Middle frontal gyrus (tissue), 1 donor: ENCODE measurements at regions not wholly inside any gene's neighbourhood (a gene's known extent, or its start where the extent isn't known, plus 50 kb on each side); places are given as distances from the start of the nearest gene placed in this dataset.

ENCODE experiments used
- DNase-seq: peaks from one replicate; pipeline ENCODE4 v3.0.0-alpha.2; 2015; ENCODE audit warnings: low spot score; ENCODE audit errors: extremely low spot score

DNA sequence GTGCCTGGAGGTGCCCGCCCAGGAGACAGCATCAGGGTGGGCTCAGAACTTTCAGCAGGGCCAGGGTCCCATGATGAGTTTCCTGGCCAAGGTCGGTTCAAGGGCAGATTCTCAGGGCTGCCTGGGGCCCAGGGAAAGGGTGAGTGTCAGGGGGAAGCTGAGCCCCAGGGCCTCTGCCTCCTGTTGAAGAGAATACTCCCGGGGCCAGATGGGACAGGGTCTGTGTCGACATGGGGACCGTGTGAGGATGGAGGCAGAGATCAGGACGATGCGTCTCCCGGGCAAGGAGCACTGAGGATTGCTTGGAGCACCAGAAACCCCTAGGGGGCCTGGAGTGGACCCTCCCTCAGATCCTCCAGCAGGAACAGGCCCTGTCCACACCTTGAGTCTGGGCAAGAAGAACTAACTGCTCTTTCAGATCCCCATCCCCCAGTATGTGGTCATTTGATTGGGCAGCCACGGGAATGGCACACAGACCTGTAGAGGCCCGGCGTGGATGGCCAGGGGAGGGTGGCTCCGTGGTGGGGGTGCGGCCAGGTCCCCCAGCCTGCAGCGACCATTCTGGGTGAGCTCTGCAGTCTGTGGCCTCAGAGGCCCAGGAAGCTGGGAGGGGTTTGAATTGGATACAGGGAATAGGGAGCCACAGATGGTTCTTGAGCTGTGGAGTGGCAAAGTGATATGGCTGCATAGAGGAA, 1078.7 kb downstream of the BRD1 start:
- DNase-seq = no peak

DNA sequence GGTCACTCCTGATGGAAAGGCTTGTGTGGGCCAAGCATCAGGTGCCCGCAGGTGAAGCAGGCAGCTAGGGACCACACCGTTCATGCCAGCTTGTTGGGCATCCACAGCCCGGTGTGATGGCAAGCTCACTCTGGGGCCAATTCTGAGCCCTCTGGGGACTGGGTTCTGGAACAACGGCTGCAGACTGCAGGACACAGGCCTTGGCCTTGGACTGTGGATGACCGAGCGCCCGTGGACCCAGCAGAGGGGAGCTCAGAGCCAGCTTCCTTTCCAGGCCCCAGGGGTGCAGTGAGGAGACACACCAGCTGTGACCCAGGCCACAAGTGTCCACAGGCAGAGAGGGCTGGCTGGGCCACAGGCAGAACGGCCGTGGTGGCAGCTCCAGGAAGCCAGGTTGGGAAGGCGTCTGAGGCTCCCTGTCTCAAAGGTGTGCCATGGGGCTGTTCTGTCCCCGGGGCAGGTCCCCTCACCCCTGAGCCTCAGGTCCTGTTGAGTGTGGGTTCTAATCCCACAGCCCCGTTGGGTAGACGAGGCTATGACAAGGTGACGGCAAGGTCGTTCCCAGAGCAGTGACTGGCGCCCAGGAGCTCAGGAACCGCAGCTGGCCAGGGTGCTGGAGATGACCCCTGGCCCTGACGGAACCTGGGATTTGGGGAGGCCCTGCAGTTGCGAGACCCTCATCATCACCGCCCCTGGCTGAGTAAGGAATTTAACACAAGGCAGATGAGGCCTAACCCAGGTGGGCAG, 1079.4 kb downstream of the BRD1 start:
- DNase-seq = no peak

DNA sequence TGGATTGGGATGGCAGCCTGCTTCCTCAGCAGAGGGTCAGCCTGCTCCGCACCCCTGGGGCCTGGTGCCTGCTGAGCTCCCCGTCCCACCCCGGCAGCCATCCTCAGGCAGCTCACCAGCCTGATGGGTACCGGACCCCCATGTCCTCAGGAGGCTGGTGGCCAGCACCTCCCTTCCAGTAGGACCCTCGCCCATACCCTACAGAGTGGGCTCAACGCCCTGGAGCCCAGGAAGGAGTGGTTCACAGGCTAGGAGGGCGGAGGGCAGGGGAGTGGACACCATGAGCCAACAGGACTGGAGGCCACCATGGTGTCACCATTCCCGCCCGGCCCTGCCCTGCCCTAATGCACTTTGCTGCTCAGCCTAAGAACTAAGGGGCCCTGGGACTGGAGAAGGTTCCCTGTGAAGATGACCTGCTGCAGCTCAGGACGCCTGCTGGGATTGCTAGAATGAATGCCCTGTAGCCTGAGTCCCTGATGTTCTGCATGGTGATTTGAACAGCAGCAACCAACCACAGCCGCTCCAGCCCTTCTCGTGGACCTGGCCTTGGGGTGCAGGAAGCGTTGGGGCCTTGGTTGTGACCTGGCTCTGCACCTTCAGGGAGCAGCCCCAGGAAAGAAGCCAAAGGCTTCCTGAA, 1080.8 kb downstream of the BRD1 start:
- no peak for DNase-seq

DNA sequence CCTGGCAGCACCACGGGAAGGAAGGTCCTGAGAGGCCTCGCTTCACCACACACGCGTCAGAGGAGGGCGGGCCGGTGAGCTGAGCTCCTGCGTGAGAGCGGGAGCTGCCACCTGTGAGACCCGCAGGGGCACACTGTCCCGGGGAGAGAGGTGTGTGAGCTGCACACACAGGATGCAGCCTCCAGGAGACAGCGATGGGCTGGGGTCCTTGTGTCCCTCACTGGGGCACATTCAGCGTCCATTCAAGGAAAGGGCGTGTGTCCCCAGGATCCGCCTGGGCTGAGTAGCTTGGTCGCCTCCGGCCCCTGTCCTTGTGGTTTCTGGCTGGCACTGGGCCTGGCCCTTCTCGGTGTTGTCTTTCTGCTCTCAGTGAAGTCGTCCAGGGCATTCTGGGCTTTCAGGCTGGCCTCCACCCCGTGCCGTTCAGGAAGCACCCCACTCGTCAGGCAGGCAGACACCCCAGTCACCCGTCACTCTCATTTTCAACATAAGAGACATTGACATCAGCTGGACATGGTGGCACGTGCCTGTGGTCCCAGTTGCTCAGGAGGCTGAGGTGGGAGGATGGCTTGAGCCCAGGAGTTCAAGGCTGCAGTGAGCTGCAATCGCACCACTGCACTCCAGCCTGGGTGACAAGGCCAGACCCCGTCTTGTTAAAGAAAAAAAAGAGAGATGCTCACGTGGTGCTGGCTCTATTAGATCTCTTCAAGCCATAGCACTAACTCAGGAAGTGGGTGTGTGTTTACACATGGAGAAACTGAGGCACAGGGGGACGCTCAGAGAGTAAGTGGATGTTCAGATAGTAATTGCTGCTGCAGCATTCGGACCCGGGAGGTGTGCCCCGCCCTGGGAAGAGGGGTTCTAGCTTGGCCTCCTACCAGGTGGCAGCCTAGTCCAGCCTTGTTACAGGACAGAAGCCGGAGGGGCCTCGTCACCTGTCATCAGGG, 1081.6 kb downstream of the BRD1 start:
- no peak for DNase-seq

DNA sequence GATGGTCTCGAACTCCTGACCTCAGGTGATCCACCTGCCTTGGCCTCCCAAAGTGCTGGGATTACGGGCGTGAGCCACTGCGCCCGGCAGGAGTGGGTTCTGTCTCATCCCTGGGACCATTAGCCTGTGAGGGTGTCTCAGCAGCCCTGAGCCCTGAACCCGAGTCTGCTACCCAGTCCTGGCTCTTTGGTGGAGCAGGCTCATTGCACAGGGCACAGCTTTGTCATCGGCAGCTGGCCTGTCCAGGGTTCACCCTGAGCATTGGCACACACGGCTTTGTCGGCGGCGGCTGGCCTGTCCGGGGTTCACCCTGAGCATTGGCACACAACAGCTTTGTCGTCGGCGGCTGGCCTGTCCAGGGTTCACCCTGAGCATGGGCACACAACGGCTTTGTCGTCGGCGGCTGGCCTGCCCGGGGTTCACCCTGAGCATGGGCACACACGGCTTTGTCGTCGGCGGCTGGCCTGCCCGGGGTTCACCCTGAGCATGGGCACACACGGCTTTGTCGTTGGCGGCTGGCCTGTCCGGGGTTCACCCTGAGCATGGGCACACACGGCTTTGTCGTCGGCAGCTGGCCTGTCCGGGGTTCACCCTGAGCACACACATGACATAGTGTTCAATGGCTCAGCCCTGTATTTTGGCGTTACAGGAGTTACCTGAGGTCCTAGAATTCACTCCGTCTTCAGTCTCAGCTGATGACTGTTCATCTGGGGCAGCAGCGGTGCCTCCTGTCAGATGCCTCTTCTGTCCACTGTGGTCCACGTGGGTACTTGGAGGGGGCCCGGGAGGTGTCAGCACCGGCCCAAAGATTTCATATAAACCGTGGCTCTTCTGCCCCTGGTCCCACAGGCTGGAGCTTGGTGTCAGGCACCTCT, 1082.5 kb downstream of the BRD1 start:
- DNase-seq = no peak

DNA sequence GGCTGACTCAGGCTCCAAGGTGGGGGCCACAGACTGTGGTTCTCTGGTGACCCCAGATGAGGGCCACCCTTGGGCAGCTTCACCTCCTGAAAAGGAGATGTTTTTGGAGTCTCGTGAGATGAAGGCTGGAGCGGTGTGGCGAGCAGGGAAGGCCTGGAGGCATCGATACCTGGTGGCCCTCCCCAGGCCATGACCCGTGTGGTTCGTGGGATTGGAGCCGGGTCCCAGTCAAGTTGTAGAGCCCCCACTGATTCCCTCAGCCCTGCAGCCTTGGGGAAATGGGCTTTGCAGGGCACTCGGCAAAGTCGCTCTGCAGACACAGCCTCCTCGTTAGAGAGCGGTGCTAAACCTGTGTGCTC, 1083.4 kb downstream of the BRD1 start:
- DNase-seq = no peak

DNA sequence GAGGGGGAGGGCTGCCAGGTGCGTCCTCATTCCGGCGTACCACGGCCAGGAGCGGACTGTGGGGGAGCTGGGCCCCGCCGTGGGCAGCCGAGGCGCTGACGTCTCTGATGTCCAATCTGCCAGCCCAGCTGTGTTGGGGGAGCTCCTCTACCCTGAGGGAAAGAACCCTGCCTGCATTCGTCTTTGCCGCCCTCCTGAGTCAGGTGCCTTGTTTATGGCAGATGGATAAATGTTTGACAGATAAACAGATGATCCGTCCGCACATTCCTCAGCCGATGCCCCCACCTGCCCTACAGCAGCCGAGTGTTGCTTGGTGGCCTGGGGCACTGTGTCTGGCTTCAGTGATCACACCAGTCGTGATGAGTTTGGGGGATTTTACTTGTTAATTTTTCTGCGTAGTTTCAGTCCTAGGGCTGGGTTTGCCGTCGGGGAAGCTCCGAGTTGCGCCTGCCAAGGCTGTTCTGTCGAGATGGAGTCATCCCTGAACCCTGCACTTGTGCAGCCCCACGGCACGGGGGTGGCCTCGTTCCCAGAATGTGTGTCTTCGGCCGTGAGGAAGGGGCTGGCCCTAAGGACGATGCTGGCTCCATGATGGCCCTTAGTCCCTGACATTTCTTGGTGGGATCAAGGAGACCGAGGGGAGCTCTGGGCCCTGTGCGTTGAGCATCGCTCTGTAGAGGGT, 1083.9 kb downstream of the BRD1 start:
- DNase-seq = no peak

DNA sequence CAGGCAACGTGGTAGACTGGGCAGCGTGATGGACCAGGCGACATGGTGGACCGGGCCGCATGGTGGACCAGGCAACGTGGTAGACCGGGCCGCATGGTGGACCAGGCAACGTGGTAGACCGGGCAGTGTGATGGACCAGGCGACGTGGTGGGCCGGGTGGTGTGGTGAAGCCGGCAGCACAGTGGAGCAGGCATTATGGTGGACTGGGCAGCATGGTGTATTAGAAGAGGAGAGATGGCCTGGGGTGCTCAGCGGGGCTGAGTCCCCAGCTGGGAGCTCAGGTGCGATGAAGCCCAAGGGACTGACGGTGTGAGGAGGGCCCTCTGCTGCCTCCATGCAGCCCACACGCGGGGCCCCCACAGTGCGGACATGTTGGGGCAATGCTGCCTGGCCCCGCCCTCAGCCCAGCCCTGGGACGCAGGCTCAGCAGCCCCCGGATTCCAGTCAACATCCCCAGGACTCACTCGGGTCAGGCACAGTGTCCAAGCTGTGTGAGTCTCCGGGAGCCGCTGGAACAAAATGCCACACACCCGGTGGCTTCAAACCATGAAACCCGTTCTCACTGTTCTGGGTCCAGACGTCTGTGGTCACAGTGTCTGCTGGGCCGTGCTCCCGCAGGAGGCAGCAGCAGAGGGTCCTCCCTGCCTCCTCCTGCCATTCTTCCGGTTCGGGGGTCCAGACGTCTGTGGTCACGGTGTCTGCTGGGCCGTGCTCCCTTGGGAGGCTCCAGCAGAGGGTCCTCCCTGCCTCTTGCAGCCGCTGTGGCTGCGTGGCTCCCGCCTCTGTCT, 1084.9 kb downstream of the BRD1 start:
- DNase-seq = no peak

DNA sequence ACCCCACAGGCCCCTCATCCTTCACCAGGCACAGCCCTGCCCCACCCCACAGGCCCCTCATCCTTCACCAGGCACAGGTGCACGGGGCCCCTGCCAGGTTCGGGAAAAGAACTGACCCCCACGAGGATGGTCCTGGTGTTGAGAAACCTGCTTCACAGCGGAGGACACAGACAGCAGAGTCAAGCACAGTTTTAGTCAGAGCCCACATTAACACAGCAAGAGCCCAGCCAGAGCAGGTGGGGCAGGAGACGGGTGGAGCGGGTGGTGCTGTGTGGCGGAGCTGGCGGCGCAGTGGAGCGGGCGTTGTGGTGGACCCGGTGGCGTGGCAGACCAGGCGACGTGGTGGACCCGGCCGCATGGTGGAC, 1085.5 kb downstream of the BRD1 start:
- DNase-seq = no peak

DNA sequence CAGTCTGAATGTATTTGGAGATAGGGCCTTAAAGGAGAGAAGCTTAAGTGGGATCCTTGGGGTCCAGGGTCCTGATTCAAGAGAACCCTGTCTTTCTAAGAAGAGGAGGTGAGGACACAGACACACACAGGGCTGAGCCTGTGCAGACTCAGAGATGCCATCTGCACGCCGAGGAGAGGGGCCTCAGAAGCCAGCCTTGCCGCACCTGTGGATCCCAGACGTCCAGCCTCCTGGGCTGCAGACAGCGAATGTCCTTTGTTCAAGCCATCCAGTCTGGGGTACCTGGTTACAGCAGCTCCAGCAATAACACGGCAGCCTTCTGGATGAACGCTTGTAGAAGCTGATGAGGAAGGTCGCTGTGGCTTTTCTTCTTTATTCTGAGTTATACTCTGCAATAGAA, 1086.1 kb downstream of the BRD1 start:
- no peak for DNase-seq

DNA sequence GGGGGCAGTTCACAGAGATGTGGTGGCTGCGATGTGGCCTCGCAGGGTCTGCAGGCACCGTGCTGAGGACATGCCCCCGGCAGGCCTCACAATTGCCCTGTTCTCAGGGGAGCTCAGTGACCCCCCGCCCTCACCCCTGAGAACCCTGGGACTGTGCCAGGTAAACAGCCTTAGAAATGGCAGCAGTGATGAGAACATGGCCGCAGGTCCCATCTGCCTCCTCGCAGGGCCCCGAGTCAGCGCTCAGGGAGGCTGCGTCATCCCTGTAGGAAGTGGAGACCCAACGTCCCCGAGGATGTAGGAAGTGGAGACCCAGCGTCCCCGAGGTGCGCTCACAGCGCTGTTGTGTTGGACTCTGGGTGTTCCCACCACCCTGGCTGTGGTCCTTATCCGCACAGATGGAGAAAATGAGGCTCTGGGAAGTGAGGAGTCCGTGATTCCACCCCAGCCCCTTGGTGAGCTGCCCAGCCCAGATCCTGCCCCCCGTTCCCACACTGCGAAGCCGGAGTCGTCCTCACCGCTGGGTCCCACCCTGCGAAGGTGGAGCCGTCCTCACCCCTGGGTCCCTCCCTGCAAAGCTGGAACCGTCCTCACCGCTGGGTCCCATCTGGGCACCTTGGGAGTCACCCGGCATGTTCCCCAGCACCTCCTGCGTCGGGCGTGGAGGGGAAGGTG, 1086.8 kb downstream of the BRD1 start:
- no peak for DNase-seq

DNA sequence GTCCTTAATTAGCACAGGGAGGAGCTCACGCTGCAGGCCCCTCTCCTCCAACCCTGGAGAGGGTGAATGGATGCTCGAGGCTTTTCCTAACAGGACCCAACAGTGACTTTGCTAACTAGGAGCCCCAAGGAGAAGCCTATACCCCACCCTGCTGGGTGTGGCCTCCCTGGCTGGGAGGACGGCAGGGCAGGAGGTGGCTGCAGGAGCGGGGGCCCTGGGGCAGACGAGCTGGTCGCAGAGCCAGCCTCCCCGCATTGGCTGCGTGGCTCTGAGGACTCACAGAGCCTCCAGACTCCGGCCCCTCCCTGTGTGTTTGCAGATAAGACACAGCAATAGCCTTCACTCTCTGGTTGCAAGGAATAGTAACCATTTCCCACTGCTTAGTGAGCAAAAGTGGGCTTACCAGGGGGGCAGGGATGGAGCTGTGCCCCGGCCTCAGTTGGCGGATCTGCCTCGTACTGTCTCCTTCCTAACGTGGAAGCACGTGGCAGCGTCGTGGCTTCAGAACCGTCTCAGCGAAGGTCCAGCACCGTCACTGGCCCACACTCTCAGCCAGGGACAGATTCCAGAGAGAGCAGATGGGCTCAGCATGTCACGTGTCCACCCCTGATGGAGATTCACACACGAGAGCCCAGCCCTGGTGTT, 1087.5 kb downstream of the BRD1 start:
- DNase-seq = no peak

DNA sequence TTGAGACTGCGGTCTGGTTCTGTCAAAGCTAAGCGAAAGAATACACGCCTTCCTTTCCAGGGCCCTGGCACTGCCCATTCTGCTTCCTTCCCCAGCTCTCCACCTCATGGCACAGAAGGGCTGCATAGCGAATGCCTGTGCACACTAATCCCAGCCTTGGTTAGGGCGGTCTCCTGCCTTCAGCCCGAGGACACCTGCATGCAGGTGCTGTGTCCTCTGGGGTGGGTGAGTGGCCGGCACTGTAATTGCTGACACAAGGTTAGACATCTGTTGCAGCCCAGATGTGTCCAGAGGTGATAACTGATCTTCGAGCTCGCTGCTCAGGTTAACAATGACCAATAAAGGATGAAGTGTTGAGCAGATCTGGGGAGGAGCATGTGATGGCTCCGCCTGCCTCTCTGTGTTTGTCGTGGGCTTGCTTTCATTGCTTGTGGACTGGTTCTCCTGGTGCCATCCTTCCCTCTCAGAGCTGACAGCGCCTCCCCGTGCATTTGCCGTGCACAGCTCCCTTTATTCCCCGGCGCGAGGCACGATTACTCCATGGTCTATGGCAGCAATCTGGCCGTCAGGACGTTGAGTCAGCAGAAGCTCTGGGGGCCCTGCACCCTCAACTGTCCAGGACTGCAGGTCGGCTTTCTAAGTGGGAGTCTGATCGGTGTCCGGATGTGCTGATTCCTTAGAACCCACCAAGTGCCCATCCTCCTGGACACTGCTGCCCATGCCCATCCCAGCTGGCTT, 1088.2 kb downstream of the BRD1 start:
- no peak for DNase-seq

DNA sequence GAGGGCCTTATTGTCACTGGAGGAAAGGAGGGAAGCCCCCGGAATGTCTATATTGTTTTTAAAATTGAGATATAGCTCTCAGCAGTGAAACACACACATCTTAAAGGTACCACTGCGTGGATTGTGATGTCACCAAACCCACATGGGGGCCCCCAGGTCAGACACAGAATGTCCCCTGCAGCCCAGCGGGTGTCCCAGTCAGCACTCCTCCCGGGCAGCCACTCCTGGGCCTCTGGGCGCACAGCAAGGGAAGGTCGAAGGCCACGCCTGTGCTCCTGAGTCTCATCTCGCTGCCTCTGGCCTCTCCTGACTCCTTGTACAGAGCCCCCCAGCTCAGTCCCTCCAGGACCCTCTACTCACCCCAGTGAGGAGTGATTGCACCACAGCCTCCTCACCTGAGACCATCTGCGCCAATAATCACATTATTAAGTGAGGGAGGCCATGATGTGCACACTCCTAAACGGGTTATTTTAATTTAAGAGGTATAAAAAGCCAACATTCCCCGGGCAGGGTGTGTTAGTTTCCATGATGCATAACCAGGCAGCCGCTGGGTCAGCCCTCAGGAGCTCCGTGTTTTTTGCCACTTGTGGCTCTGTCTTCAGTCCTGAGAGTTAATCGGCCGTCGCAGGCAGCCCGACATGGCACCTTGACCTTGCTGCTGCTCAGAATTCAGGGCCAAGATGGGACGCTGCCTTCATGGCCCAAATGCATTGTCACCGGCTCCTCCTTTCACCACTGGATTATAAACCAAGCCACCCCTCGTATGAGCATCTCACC, 1089.3 kb downstream of the BRD1 start:
- DNase-seq = no peak

DNA sequence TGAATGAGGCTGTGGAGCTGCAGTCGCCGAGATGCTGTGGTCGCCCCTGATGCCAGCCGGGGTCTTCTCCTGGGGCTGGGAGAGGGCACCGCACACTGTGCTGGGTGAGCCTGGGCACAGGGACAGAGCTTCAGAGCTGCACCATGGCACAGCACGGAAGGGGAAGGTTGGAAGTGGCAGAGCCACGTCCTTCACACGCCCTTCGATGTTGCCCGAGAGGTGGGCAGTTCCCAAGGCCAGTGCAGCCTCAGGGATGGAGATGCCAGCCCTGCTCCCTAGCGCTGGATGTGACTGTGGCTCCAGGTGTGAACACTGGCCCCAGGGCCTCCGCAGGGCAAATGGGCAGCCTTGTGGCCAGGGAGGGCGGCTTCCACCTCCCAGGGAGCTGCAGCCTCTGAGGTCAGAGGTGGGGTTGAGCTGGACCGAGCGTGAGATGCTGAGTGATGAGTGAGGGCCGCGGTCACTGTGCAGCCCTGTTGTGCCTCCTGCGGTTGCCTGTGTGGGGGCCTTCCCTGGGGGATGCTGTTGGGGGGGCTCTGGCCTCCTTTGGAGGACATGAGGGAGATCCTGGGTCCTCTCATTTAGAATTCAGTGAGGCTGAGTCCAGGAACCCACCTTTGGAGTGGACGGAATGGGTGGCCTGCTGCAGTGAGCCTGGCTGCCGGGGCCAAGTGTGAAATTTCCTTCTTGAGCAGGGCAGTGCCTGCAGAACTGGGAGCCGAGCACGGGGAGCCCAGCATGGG, 1090.0 kb downstream of the BRD1 start:
- DNase-seq = no peak
